Activated naive CD8-positive, alpha-beta T cell (primary cell): ENCODE measurements at regions not wholly inside any gene's neighbourhood (a gene's known extent, or its start where the extent isn't known, plus 50 kb on each side); places are given as distances from the start of the nearest gene placed in this dataset.

Experiments
- H3K27ac Mint-ChIP-seq: one replicate; pipeline ENCODE4 v1.8.0; 2021; ENCODE audit warnings: mixed read lengths
- H3K27me3 Mint-ChIP-seq: one replicate; pipeline ENCODE4 v1.8.0; 2021; ENCODE audit warnings: mixed read lengths
- H3K36me3 Mint-ChIP-seq: one replicate; pipeline ENCODE4 v1.8.0; 2021; ENCODE audit warnings: mixed read lengths
- H3K4me1 Mint-ChIP-seq: one replicate; pipeline ENCODE4 v1.8.0; 2021; ENCODE audit warnings: low read depth, mixed read lengths
- H3K4me3 Mint-ChIP-seq: one replicate; pipeline ENCODE4 v1.8.0; 2021; ENCODE audit warnings: mild to moderate bottlenecking, mixed read lengths
- H3K9me3 Mint-ChIP-seq: one replicate; pipeline ENCODE4 v1.8.0; 2021; ENCODE audit warnings: low read depth, mixed read lengths

DNA sequence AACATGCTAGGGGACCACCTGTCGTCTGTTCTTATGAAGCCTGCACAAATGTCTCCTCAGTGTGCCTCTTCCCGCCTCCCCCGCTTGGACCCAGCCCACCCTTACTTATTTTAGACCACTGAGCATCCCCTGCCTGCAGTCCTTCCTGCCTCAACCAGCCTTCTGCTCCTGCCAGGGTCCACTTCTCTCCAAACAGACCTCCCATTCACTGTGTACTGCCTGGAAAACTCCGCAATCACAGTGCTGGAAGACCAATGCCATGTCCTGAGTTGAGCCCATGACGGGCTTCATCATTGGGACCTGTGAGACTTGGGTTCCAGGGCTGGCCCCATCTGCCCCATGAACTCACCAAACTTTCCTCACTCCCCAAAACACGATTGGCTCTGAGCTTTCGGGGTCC is 309.4 kb downstream of the IRX1 start:
- Mint-ChIP-seq H3K4me3 (no peak overlapping the region), H3K27me3 (no peaks in the 10 kb centered on the region), H3K36me3 (no peaks in the 10 kb centered on the region), H3K9me3 (no peaks in the 10 kb centered on the region), H3K27ac (no peak overlapping the region), H3K4me1 (no peaks in the 10 kb centered on the region)

DNA sequence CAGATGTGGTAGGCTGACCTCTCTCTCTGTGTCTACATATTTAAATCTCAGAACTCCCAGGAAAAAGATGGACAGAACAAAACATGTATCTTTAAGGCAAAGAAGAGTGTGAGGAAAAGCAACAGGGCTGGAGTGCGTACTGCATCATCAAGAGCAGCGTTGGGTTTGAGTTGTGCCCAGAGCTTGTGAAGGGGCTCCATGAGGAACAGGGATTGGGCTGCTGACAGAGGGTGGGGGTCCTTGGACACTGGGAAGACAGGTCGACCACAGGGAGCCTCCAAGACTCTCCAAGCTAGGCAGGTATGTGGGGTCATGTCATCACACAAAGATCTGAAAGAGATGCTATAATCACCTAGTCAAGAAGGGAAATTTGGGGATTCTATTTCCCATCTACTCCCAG is 309.9 kb downstream of the IRX1 start:
- Mint-ChIP-seq H3K4me3 (no peak overlapping the region), H3K27me3 (no peaks in the 10 kb centered on the region)

DNA sequence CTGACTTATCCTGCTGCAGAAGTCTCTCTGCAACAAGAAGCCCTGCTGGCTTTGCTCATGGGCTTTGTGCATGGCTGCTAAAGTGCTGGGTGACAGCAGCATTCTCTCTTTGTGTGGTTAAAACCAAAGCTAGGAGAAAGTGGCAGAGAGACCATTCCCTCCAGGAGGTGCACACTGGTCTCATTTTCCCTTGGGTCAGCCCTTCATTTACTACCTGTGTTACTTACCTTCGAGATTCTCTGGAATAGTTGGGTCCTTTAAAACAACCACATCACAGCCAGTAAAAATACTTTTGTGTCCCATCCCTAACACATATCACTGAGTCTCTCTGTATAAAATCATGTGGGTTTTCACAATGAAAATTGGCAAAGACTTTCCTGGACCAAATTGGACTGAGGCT is 315.5 kb downstream of the IRX1 start:
- Mint-ChIP-seq H3K27me3 (no peaks in the 10 kb centered on the region), H3K9me3 (no peaks in the 10 kb centered on the region), H3K36me3 (no peaks in the 10 kb centered on the region), H3K4me3 (no peak overlapping the region), H3K4me1 (no peaks in the 10 kb centered on the region), H3K27ac (no peak overlapping the region)

More for the DNA sequence above, 309.9 kb downstream of the IRX1 start:
- Mint-ChIP-seq H3K4me1 (no peaks in the 10 kb centered on the region), H3K27ac (no peak overlapping the region), H3K9me3 (no peaks in the 10 kb centered on the region), H3K36me3 (no peaks in the 10 kb centered on the region)

DNA sequence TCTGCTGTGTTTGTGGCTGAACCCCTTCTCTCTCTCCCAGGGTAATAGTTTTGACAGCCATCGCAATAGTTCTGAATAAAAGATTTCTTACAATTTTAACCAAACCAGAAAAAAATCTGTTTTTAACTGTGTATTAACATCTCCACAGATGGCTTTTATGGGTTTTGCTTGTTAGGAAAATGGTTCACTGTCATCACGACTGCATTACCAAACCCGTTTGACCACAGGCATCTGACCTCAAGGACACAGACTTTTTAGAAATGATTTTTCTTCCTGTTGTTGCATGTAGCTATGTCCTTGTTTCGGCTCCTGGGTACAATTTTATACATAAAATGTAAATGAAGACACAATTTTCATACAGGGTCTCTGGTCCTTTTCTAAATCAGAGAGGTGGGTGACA is 316.1 kb downstream of the IRX1 start:
- no peaks in the 10 kb centered on the region for H3K36me3 Mint-ChIP-seq

DNA sequence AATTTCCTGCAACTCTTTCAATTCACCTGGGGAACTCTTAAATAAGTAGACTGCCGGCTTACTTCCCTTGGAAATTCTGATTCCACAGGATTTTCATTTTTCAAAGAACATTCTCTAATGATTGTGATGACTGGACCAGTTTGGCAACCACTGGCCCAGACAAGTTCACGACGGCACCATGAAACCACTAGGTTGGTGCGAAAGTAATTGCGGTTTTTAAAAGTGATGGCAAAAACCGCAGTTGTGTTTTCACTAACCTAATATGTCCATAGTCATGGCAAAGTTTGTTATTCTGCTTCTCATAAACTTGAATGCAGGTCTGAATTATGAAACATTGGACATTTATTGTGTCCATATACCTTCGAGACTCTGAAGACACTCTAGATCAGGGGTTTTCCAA is 317.2 kb downstream of the IRX1 start:
- no peak overlapping the region for H3K4me3 Mint-ChIP-seq
- H3K4me1 Mint-ChIP-seq, result no peaks in the 10 kb centered on the region
- H3K36me3 Mint-ChIP-seq, result no peaks in the 10 kb centered on the region
- H3K27me3 Mint-ChIP-seq, result peaks cover 2% of the 10 kb centered on the region
- no peaks in the 10 kb centered on the region for H3K9me3 Mint-ChIP-seq
- no peak overlapping the region for H3K27ac Mint-ChIP-seq

More for the DNA sequence above, 316.1 kb downstream of the IRX1 start:
- H3K4me1 Mint-ChIP-seq, result no peaks in the 10 kb centered on the region
- no peak overlapping the region for H3K4me3 Mint-ChIP-seq
- no peak overlapping the region for H3K27ac Mint-ChIP-seq
- no peaks in the 10 kb centered on the region for H3K27me3 Mint-ChIP-seq
- no peaks in the 10 kb centered on the region for H3K9me3 Mint-ChIP-seq

DNA sequence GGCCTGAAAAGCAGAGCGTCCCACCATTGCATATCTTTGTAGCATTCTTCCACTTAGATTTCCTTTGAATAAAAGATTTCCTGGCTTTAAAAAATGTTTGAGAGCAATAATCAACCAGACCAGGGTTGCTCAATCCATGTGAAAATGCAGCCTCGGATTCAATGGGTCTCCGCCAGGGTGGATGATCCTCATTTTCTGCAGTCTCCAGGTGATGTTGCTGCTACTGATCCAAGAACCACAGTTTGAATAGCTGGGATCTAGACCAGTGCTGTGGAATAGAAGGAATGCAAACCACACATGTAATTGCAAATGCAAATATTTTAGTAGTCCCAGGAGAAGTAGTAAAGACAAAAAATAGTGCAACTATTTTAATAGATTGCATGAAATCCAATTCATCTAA is 317.6 kb downstream of the IRX1 start:
- H3K4me1 Mint-ChIP-seq, result no peaks in the 10 kb centered on the region
- no peaks in the 10 kb centered on the region for H3K9me3 Mint-ChIP-seq
- H3K36me3 Mint-ChIP-seq, result no peaks in the 10 kb centered on the region
- H3K27me3 Mint-ChIP-seq, result peaks cover 2% of the 10 kb centered on the region
- H3K4me3 Mint-ChIP-seq, result no peak overlapping the region
- no peak overlapping the region for H3K27ac Mint-ChIP-seq

DNA sequence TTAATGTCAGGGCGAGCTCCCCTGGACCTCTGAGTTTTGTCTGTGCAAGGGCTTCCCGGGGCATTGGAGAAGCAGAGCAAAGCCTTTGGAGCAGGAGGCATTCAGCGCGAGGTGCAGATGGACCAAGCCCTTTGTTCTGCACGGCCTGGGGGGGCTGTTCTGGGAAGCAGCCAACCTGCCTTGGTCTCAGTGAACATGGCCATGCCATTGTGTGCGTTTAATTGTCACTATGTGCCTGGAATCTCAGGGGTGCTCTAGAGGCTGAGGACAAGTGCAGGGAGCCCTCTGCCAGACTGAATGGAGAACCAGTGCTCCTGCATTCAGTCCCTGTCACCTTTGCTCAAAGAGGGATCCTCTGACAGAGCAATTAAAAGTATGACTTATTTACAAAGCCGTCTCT is 329.4 kb downstream of the IRX1 start:
- Mint-ChIP-seq H3K4me3 (no peak overlapping the region), H3K9me3 (peaks cover 11% of the 10 kb centered on the region), H3K4me1 (no peaks in the 10 kb centered on the region), H3K27ac (no peak overlapping the region), H3K36me3 (no peaks in the 10 kb centered on the region), H3K27me3 (no peaks in the 10 kb centered on the region)

DNA sequence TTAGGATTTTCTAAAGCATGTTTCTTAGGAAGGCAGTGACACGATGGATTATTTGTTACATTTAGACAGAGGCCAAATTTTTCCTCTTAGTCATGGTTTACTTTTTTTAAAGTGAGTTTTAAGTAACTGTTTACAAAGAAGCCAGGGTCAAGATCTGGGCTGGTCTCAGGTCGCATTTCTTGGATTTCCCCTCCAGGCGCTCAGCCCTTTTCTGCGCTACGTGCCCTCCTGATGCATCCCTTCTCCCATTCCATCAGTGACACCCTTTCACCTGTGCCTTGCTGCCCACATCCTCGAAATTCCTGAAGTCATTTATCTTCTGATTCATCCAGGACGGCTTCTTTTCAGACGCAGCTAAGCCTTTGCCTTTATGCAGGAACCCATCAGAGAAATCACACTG is 330.3 kb downstream of the IRX1 start:
- Mint-ChIP-seq H3K9me3 (peaks cover 11% of the 10 kb centered on the region), H3K4me3 (no peak overlapping the region), H3K4me1 (no peaks in the 10 kb centered on the region), H3K27me3 (no peaks in the 10 kb centered on the region), H3K36me3 (no peaks in the 10 kb centered on the region), H3K27ac (no peak overlapping the region)

DNA sequence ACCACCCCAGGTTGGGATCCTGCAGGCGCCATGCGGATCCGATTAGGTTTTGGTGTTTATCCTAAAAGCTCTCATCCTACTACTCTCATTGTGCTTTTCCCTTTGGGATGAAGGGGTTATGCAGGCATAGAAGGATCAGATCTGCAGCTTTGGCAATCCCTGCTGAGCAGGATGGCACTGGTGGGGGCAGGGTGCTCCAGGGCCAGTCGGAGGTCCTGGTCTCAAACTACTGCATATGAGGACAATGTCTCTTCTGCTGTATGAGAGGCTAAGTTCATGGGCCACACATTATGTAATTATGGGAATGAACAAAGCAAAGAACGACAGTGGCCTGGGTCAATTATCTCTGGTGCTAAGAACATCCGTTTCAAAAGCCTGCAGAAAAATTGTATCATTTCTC is 334.2 kb downstream of the IRX1 start:
- H3K27me3 Mint-ChIP-seq, result no peaks in the 10 kb centered on the region
- no peak overlapping the region for H3K27ac Mint-ChIP-seq
- H3K36me3 Mint-ChIP-seq, result no peaks in the 10 kb centered on the region
- H3K9me3 Mint-ChIP-seq, result peaks cover 11% of the 10 kb centered on the region
- no peaks in the 10 kb centered on the region for H3K4me1 Mint-ChIP-seq
- no peak overlapping the region for H3K4me3 Mint-ChIP-seq

DNA sequence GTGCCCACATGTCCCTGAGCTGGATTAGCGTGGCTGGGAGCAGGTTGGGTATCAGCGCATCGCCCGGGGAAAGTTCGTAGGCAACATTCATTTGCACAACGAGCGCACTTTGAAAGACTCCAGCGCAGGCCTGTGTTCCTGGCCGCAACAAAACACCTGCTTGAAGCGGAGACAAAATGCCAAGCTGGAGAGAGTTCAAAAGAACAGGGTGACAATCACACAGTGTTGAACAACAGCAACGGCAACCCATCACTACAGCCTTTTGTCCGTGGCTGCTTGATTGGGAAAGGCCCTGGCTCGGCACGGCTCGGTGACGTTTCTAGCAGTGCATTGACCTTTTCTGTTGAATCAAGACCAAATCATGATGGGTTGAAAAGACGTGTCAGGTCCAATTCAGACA is 336.3 kb downstream of the IRX1 start:
- Mint-ChIP-seq H3K27ac (no peak overlapping the region), H3K4me3 (no peak overlapping the region), H3K36me3 (no peaks in the 10 kb centered on the region), H3K4me1 (no peaks in the 10 kb centered on the region), H3K27me3 (no peaks in the 10 kb centered on the region), H3K9me3 (peaks cover 11% of the 10 kb centered on the region)

DNA sequence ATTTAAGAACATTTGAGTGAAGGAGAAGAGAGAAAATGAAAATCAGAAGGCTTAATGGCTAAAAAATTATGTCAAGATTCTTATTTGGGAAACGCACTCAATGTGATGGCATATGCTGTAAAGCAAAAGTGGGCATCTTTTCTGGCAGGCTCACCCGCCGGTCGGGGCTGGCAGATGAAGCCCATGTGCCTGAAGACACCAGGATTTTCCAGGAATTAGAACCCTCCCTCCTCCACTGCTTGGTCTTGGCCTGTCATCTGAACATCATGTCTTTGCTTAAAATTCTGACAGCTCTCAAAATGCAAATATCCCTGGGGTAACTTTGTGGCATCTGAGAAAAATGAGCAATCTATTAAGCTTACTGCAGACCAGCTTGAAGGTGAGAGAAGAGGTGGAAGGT is 337.9 kb downstream of the IRX1 start:
- no peaks in the 10 kb centered on the region for H3K27me3 Mint-ChIP-seq
- H3K9me3 Mint-ChIP-seq, result peaks cover 3% of the 10 kb centered on the region
- H3K4me1 Mint-ChIP-seq, result no peaks in the 10 kb centered on the region
- H3K4me3 Mint-ChIP-seq, result no peak overlapping the region
- H3K27ac Mint-ChIP-seq, result no peak overlapping the region
- no peaks in the 10 kb centered on the region for H3K36me3 Mint-ChIP-seq

DNA sequence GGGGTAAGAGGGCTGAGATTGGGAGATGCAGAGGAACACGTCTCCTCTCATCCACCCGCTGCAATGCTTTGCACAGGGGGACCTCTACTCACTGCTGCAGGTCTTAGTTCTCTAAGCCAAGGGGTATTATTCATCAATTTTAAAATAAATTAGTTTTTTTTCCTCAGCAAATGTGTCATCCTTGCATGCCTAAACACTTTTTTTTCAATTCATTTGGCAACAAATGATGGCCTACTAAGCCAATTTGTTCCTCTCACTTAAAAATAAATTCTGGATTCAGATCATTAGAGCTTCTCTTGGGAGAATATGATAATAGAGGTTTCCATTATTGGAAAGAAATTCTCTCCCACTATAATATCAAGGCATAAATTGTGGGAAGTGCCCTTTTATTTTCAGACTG is 338.3 kb downstream of the IRX1 start:
- Mint-ChIP-seq H3K9me3 (peaks cover 4% of the 10 kb centered on the region), H3K27ac (no peak overlapping the region), H3K27me3 (no peaks in the 10 kb centered on the region), H3K4me1 (no peaks in the 10 kb centered on the region), H3K36me3 (no peaks in the 10 kb centered on the region), H3K4me3 (no peak overlapping the region)

DNA sequence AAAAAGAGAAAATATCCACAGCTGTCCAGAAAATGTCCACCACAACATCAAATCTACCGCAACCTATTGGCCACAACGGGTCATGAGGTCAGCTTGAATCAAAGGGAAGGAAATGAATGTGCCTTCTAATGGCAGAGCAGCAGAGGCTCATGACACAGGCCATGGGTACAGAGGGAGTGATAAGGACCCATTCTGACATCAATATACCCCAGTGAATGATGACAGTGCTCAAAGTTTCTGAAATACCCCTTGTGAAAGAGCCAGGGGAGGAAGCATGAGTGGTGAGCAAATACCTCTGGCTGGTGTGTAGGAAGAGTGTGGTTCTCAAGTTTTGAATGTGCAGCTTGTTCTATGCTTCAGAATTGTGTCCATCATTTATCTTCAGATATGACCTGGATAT is 348.2 kb downstream of the IRX1 start:
- Mint-ChIP-seq H3K4me3 (no peak overlapping the region), H3K27ac (no peak overlapping the region), H3K27me3 (no peaks in the 10 kb centered on the region), H3K9me3 (no peaks in the 10 kb centered on the region), H3K4me1 (no peaks in the 10 kb centered on the region), H3K36me3 (no peaks in the 10 kb centered on the region)

DNA sequence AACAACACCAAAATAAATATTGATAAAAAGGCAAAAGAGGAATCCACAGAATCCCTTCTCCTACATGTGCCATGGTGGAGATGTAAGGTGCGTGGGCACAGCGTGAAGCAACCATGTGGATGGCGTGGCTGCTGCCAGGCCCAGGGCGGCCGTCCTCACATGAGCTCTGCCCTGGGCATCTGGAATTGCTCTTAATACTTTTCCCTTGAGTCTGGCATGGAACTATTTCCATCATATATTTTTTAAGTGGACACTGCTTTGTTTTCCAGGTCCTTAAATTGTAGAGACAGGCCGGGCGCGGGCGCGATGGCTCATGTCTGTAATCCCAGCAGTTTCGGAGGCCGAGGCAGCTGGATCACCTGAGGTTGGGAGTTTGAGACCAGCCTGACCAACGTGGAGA is 349.3 kb downstream of the IRX1 start:
- Mint-ChIP-seq H3K9me3 (no peaks in the 10 kb centered on the region), H3K4me1 (no peaks in the 10 kb centered on the region), H3K4me3 (no peak overlapping the region), H3K27ac (no peak overlapping the region), H3K27me3 (no peaks in the 10 kb centered on the region), H3K36me3 (no peaks in the 10 kb centered on the region)

DNA sequence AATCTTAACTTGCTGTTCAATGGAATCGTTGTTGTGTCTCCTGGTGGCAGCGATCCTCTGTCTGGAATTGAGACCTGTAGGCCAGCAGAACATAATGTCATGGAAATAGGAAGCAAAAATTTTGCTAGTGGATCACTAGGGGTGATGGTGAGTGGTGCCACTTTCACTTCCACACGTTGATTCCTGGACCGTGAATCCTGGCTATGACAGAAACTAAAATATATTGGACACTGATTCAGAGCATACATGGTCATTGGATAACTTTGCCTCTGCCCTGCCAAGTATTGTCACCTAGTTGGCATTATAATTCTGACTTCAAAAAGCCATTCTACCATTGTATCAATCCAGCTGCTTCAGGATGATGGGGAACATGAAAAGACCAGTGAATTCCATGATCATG is 353.2 kb downstream of the IRX1 start:
- H3K36me3 Mint-ChIP-seq, result no peaks in the 10 kb centered on the region
- H3K9me3 Mint-ChIP-seq, result peaks cover 3% of the 10 kb centered on the region
- no peak overlapping the region for H3K4me3 Mint-ChIP-seq
- no peaks in the 10 kb centered on the region for H3K4me1 Mint-ChIP-seq
- H3K27ac Mint-ChIP-seq, result no peak overlapping the region
- no peaks in the 10 kb centered on the region for H3K27me3 Mint-ChIP-seq

DNA sequence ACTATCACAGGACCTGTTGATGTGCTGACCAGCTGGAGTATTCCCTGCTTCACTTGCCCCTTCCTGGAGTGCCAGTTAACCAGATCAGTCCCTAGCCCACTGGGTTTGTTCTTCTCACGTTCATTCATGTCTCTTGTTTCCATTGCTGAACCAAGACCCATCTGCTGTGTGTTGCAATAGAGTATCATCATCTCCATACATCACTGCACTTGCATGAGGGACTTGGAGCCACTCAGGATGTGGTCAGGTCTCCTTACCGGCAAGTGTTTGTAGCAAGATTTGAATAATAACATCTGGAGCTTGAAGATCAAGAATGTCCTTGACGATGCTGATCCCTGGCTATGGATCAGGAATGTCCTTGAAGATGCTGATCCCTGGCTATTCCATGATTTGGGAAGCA is 358.6 kb downstream of the IRX1 start:
- H3K4me3 Mint-ChIP-seq, result no peak overlapping the region
- H3K27me3 Mint-ChIP-seq, result no peaks in the 10 kb centered on the region
- H3K27ac Mint-ChIP-seq, result no peak overlapping the region
- H3K9me3 Mint-ChIP-seq, result peaks cover 6% of the 10 kb centered on the region
- no peaks in the 10 kb centered on the region for H3K4me1 Mint-ChIP-seq
- no peaks in the 10 kb centered on the region for H3K36me3 Mint-ChIP-seq

DNA sequence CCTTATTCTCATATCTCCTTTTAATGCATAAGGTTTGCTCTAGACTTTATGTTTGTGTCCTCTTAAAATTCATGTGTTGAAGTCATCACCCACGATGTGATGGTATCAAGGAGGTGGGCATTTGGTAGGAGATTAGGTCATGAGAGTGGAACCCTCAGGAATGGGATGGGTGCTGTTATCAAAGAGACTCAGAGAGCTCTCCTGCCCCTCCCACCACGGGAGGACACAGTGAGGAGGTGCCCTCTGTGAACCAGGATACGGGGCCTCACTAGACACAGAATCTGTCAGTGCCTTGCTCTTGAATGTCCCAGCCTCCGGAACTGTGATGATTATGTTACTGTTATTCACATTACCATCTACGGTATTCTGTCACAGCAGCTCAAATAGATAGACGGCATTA is 359.0 kb downstream of the IRX1 start:
- H3K4me3 Mint-ChIP-seq, result no peak overlapping the region
- no peak overlapping the region for H3K27ac Mint-ChIP-seq
- no peaks in the 10 kb centered on the region for H3K27me3 Mint-ChIP-seq
- no peaks in the 10 kb centered on the region for H3K36me3 Mint-ChIP-seq
- peaks cover 6% of the 10 kb centered on the region for H3K9me3 Mint-ChIP-seq
- no peaks in the 10 kb centered on the region for H3K4me1 Mint-ChIP-seq
